Panc1 (cell line): ENCODE measurements at regions not wholly inside any gene's neighbourhood (a gene's known extent, or its start where the extent isn't known, plus 50 kb on each side); places are given as distances from the start of the nearest gene placed in this dataset.

Experiments used
- ATAC-seq: fragments of 200-7000 bp; cut with Tn5 transposase; 2 replicates; pipeline ENCODE4 v1.9.1; 2020; ENCODE audit warnings: mild to moderate bottlenecking, moderate library complexity
- BruUV-seq: library from RNA; stranded (reverse); fragments of 400-500 nt; replicated peaks from 2 replicates; lab custom pipeline; 2021; lab: Mats Ljungman, UMichigan
- CTCF ChIA-PET: fragments of 300-600 bp; sonication (Branson Sonifier 250); formaldehyde crosslinking; loops from one replicate; lab custom pipeline; 2022; ENCODE audit warnings: antibody characterized with exemption; lab: Charles Lee
- POLR2A ChIA-PET: fragments of 300-600 bp; sonication (Branson Sonifier 250); formaldehyde crosslinking; loops from one replicate; lab custom pipeline; 2022; ENCODE audit warnings: antibody characterized with exemption; lab: Charles Lee
- DNase-seq: peaks from one replicate; pipeline ENCODE4 v3.0.0-alpha.2; 2010; ENCODE audit warnings: low read depth, low spot score
- H3K27ac ChIP-seq: 2 replicates; pipeline ENCODE4 v1.5.1; 2011; ENCODE audit warnings: mild to moderate bottlenecking, low read length, inconsistent platforms
- H3K27me3 ChIP-seq: fragments of 200-500 bp; sonication (Bioruptor generic); 2 replicates; pipeline ENCODE4 v1.6.0; 2014; ENCODE audit warnings: low read length, inconsistent platforms; ENCODE audit not compliant: control insufficient read depth, insufficient read depth
- H3K36me3 ChIP-seq: fragments of 200-500 bp; sonication (Bioruptor generic); 2 replicates; pipeline ENCODE4 v1.5.1; 2014; ENCODE audit warnings: inconsistent platforms, mild to moderate bottlenecking, low read length, moderate library complexity; ENCODE audit not compliant: control insufficient read depth, insufficient read depth
- H3K4me1 ChIP-seq: 2 replicates; pipeline ENCODE4 v1.5.1; 2011; ENCODE audit warnings: inconsistent platforms, mild to moderate bottlenecking, low read length, moderate library complexity; ENCODE audit not compliant: control insufficient read depth, insufficient read depth
- H3K4me3 ChIP-seq, 2 experiments: 2 replicates each; pipeline ENCODE4 v1.5.1; 2011 to 2012; ENCODE audit warnings: low read depth in 2 of 2, low read length in 2 of 2, mild to moderate bottlenecking in 2 of 2, inconsistent platforms in 1 of 2, moderate library complexity in 1 of 2
- H3K9me3 ChIP-seq: fragments of 200-500 bp; sonication (Bioruptor generic); 2 replicates; pipeline ENCODE4 v1.5.1; 2014; ENCODE audit warnings: low read depth, mild to moderate bottlenecking, inconsistent platforms, low read length, moderate library complexity; ENCODE audit not compliant: control insufficient read depth, insufficient read depth
- POLR2AphosphoS5 ChIP-seq: IDR thresholded peaks from 2 replicates; pipeline ENCODE4 v1.6.1; 2012; ENCODE audit warnings: mild to moderate bottlenecking, low read depth, low read length, moderate library complexity
- SIN3A ChIP-seq: IDR thresholded peaks from 2 replicates; pipeline ENCODE4 v1.6.1; 2012; ENCODE audit warnings: low read depth, mild to moderate bottlenecking, low read length, moderate library complexity, borderline replicate concordance; ENCODE audit not compliant: insufficient read depth
- TCF7L2 ChIP-seq: IDR thresholded peaks from 2 replicates; pipeline ENCODE4 v1.6.1; 2011; ENCODE audit warnings: mild to moderate bottlenecking, low read depth, low read length, inconsistent platforms
- in situ Hi-C: cut with HindIII; loops from 2 replicates; pipeline ENCODE4 v1.10.0; 2016; ENCODE audit warnings: low sequenced_read_pairs, low pct_unique_long_range_greater_than_20kb
- intact Hi-C: fragments of 100-400 bp; cut with micrococcal nuclease; formaldehyde crosslinking; loops from one replicate; pipeline ENCODE4 v1.10.0; 2022; ENCODE audit not compliant: unreplicated experiment
- TF ChIP-seq, protein P1 (sequence below), 2 experiments: IDR thresholded peaks; 2 replicates each; pipeline ENCODE4 v1.6.1; 2011 to 2012; ENCODE audit warnings: low read depth in 2 of 2, control low read depth in 1 of 2, low read length in 1 of 2, mild to moderate bottlenecking in 1 of 2, moderate library complexity in 1 of 2; ENCODE audit not compliant: insufficient read depth in 1 of 2
- TF ChIP-seq, protein P2 (sequence below): fragments of 450-650 bp; IDR thresholded peaks from 2 replicates; pipeline ENCODE4 v1.5.1; 2017; ENCODE audit warnings: mild to moderate bottlenecking

DNA sequence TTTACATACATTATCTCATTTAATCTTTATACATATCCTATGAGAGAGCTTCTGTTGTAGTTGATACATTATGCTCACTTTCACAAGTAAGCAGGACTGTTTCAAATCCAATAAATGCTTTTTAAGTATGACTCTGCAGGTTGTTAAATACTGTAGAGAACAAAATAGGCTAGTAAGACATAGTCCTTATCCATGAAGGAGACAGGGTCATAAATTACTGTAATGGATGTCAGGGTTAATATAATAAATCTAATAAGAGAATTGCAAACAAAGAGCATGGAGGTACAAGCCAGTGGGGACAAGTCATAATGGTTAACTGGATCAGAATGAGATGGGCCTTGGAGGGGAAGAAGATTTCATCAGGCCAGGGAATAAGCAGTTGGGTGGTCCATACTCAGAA is 303.8 kb upstream of the RGS6 start:
- ATAC-seq = no peak
- ChIA-PET CTCF (no interaction called here), POLR2A (no interaction called here)
- intact Hi-C loops = no loop called here
- TF ChIP-seq, protein P1, sequence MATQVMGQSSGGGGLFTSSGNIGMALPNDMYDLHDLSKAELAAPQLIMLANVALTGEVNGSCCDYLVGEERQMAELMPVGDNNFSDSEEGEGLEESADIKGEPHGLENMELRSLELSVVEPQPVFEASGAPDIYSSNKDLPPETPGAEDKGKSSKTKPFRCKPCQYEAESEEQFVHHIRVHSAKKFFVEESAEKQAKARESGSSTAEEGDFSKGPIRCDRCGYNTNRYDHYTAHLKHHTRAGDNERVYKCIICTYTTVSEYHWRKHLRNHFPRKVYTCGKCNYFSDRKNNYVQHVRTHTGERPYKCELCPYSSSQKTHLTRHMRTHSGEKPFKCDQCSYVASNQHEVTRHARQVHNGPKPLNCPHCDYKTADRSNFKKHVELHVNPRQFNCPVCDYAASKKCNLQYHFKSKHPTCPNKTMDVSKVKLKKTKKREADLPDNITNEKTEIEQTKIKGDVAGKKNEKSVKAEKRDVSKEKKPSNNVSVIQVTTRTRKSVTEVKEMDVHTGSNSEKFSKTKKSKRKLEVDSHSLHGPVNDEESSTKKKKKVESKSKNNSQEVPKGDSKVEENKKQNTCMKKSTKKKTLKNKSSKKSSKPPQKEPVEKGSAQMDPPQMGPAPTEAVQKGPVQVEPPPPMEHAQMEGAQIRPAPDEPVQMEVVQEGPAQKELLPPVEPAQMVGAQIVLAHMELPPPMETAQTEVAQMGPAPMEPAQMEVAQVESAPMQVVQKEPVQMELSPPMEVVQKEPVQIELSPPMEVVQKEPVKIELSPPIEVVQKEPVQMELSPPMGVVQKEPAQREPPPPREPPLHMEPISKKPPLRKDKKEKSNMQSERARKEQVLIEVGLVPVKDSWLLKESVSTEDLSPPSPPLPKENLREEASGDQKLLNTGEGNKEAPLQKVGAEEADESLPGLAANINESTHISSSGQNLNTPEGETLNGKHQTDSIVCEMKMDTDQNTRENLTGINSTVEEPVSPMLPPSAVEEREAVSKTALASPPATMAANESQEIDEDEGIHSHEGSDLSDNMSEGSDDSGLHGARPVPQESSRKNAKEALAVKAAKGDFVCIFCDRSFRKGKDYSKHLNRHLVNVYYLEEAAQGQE (IDR thresholded peaks at IDR 0.05; ENCODE audit: insufficient read depth in 1 of 2, low read depth in 2 of 2, low read length in 1 of 2) = no peak
- no peak for TF ChIP-seq SIN3A
- no peak for TF ChIP-seq POLR2AphosphoS5
- TF ChIP-seq, protein P2, sequence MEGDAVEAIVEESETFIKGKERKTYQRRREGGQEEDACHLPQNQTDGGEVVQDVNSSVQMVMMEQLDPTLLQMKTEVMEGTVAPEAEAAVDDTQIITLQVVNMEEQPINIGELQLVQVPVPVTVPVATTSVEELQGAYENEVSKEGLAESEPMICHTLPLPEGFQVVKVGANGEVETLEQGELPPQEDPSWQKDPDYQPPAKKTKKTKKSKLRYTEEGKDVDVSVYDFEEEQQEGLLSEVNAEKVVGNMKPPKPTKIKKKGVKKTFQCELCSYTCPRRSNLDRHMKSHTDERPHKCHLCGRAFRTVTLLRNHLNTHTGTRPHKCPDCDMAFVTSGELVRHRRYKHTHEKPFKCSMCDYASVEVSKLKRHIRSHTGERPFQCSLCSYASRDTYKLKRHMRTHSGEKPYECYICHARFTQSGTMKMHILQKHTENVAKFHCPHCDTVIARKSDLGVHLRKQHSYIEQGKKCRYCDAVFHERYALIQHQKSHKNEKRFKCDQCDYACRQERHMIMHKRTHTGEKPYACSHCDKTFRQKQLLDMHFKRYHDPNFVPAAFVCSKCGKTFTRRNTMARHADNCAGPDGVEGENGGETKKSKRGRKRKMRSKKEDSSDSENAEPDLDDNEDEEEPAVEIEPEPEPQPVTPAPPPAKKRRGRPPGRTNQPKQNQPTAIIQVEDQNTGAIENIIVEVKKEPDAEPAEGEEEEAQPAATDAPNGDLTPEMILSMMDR = no peak
- TF ChIP-seq TCF7L2 = no peak
- Histone ChIP-seq H3K4me3 (no peak overlapping the region), H3K36me3 (peaks cover 3% of the 10 kb centered on the region), H3K4me1 (no peaks in the 10 kb centered on the region), H3K27ac (no peak overlapping the region), H3K27me3 (no peaks in the 10 kb centered on the region), H3K9me3 (no peaks in the 10 kb centered on the region)
- no peak for DNase-seq
- in situ Hi-C loops = no loop called here
- BruUV-seq = no TSS peak

DNA sequence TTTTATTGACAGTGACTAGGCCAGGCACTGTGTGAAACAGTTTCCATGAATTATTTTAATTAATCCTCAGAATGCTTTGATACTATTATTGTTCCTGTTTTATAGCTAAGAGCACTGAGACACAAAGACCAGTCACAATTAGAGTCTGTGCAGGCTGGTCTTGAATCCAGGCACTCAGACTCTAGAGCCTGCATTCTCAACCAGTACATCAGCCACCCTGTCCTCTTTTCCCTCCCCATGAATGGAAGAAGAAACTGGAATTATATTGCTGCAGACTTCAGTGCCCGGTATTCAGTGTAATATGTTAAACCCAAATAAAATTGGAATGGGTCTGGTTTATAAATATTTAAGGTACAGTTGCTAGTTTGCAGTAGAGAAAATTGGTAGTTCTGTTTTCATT is 303.0 kb upstream of the RGS6 start:
- H3K4me1 ChIP-seq = no peaks in the 10 kb centered on the region
- POLR2A ChIA-PET = no interaction called here
- intact Hi-C loops = no loop called here

More for the DNA sequence above, 303.0 kb upstream of the RGS6 start:
- no TSS peak for BruUV-seq
- ATAC-seq = no peak
- Histone ChIP-seq H3K36me3 (peaks cover 3% of the 10 kb centered on the region), H3K27me3 (no peaks in the 10 kb centered on the region), H3K4me3 (no peak overlapping the region), H3K9me3 (no peaks in the 10 kb centered on the region), H3K27ac (no peak overlapping the region)
- no peak for DNase-seq
- in situ Hi-C loops = no loop called here
- CTCF ChIA-PET = no interaction called here
- TF ChIP-seq SIN3A = no peak
- TF ChIP-seq, protein P2 = no peak
- TF ChIP-seq TCF7L2 = no peak
- TF ChIP-seq, protein P1 (IDR thresholded peaks at IDR 0.05; ENCODE audit: insufficient read depth in 1 of 2, low read depth in 2 of 2, low read length in 1 of 2) = no peak
- no peak for TF ChIP-seq POLR2AphosphoS5
